ENCODE measurements at regions not wholly inside any gene's neighbourhood (a gene's known extent, or its start where the extent isn't known, plus 50 kb on each side); places are given as distances from the start of the nearest gene placed in this dataset.

DNA sequence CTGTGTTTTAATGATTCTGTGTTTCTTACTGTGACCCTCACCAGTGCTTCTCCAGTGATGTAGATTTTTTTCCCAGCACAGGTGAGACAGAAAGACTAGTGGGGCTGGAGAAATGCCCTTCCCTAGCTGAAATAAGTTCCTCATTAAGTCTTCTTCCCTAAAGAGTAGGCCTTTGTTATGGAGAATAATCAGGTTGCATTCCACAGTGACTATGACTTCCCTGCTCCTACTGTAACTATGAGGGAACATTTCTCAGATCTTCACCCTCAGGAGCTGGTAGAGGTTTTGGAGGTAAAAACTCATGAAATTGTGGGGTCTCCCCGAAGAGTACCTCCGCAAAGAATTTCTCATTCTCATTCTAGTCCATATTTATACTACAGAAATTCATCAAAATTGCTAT lies 286.2 kb downstream of the GRB14 start:
- H3K4me3 ChIP-seq: no peak overlapping the region
- WGBS: 98% methylated on average over 2 of the region's 2 CpGs
- H3K27ac ChIP-seq (replicated peaks in 1 of 4): no peak overlapping the region
- TF ChIP-seq POLR2AphosphoS5 (IDR thresholded peaks at IDR 0.05) (no peak), EP300 (IDR thresholded peaks at IDR 0.05) (no peak), POLR2A (IDR thresholded peaks at IDR 0.05; ENCODE audit: low read depth) (no peak), CTCF (IDR thresholded peaks at IDR 0.05) (no peak)
- H3K36me3 ChIP-seq: no peaks in the 10 kb centered on the region
- intact Hi-C loops (cut with DNase I): no loop called here
- no peaks in the 10 kb centered on the region for H3K27me3 ChIP-seq
- DNase-seq (ENCODE audit: extremely low spot score): no peak
- H3K9me3 ChIP-seq: peaks cover 0 to 5% (median 1%) of the 10 kb centered on the region in 4 donors
- no peaks in the 10 kb centered on the region for H3K4me1 ChIP-seq

- WGBS: 63% methylated on average over 4 of the region's 4 CpGs
- DNase-seq (ENCODE audit: extremely low spot score): no peak
- intact Hi-C loops (cut with DNase I): no loop called here
- no peak overlapping the region for H3K4me3 ChIP-seq
- peaks cover 0 to 16% (median 10%) of the 10 kb centered on the region in 4 donors for H3K9me3 ChIP-seq
- no peaks in the 10 kb centered on the region for H3K27me3 ChIP-seq
- no peaks in the 10 kb centered on the region for H3K36me3 ChIP-seq
- H3K4me1 ChIP-seq: no peaks in the 10 kb centered on the region
- H3K27ac ChIP-seq (replicated peaks in 1 of 4): no peak overlapping the region
- TF ChIP-seq CTCF (IDR thresholded peaks at IDR 0.05) (no peak), EP300 (IDR thresholded peaks at IDR 0.05) (no peak)
Observed at GRCh38 chr2:164328310-164328709, 293.0 kb downstream of the GRB14 start.

- no peaks in the 10 kb centered on the region for H3K4me1 ChIP-seq
- DNase-seq (ENCODE audit: extremely low spot score): no peak
- H3K4me3 ChIP-seq: no peak overlapping the region
- intact Hi-C loops (cut with DNase I): no loop called here
- TF ChIP-seq CTCF (IDR thresholded peaks at IDR 0.05) (no peak), POLR2A (IDR thresholded peaks at IDR 0.05; ENCODE audit: low read depth) (no peak), EP300 (IDR thresholded peaks at IDR 0.05) (no peak), POLR2AphosphoS5 (IDR thresholded peaks at IDR 0.05) (no peak)
- no peaks in the 10 kb centered on the region for H3K36me3 ChIP-seq
- H3K27me3 ChIP-seq: no peaks in the 10 kb centered on the region
- 90% methylated on average over 3 of the region's 3 CpGs for WGBS
- H3K9me3 ChIP-seq: peaks cover 0 to 33% (median 10%) of the 10 kb centered on the region in 4 donors
- no peak overlapping the region for H3K27ac ChIP-seq (replicated peaks in 1 of 4)
Observed at GRCh38 chr2:164323978-164324377, 297.3 kb downstream of the GRB14 start.

DNA sequence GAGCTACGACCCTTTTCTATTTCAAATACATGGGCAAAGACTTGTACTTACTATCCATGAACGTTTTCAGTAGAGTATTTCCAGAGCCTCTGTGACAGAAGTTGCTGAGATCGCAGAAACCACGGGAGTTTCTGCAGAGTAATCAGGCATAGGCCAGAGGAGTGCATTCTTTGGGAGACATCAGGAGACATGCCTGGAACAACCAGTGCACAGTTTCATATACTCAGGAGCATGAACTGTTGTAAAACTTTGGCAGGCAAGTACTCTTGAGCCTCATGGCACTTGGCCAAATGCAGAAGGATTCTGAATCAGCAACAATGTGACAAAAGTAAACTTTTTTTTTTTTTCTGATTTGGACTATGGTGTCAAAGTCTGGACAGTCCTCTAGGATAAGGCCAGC lies 307.1 kb downstream of the GRB14 start:
- Histone ChIP-seq H3K27me3 (no peaks in the 10 kb centered on the region), H3K9me3 (no peaks in the 10 kb centered on the region), H3K4me3 (no peak overlapping the region), H3K4me1 (peaks cover 0 to 8% (median 0%) of the 10 kb centered on the region in 4 donors), H3K36me3 (no peaks in the 10 kb centered on the region), H3K27ac (replicated peaks in 1 of 4) (no peak overlapping the region)
- no peak for DNase-seq (ENCODE audit: extremely low spot score)
- intact Hi-C loops (cut with DNase I): no loop called here
- 50% methylated on average over 4 of the region's 4 CpGs for WGBS
- TF ChIP-seq EP300 (IDR thresholded peaks at IDR 0.05) (no peak), CTCF (IDR thresholded peaks at IDR 0.05) (no peak), POLR2AphosphoS5 (IDR thresholded peaks at IDR 0.05) (no peak), POLR2A (IDR thresholded peaks at IDR 0.05; ENCODE audit: low read depth) (no peak)

GRCh38 chr2:164306872-164307271 lies 314.4 kb downstream of the GRB14 start:
- 79% methylated on average over 2 of the region's 2 CpGs for WGBS
- no peak overlapping the region for H3K27ac ChIP-seq (replicated peaks in 1 of 4)
- TF ChIP-seq CTCF (IDR thresholded peaks at IDR 0.05) (no peak), POLR2AphosphoS5 (IDR thresholded peaks at IDR 0.05) (no peak), EP300 (IDR thresholded peaks at IDR 0.05) (no peak), POLR2A (IDR thresholded peaks at IDR 0.05; ENCODE audit: low read depth) (no peak)
- intact Hi-C loops (cut with DNase I): no loop called here
- H3K27me3 ChIP-seq: no peaks in the 10 kb centered on the region
- no peak overlapping the region for H3K4me3 ChIP-seq
- H3K4me1 ChIP-seq: no peaks in the 10 kb centered on the region
- H3K36me3 ChIP-seq: no peaks in the 10 kb centered on the region
- no peak for DNase-seq (ENCODE audit: extremely low spot score)
- no peaks in the 10 kb centered on the region for H3K9me3 ChIP-seq

Measured in esophagus muscularis mucosa (tissue), 4 donors.